CD4-positive, alpha-beta T cell treated with Interleukin-4 for 4 hours (primary cell): ENCODE measurements at regions not wholly inside any gene's neighbourhood (a gene's known extent, or its start where the extent isn't known, plus 50 kb on each side); places are given as distances from the start of the nearest gene placed in this dataset.

ENCODE experiments used
- DNase-seq: peaks from one replicate; pipeline ENCODE4 v3.0.0-alpha.2; 2020

DNA sequence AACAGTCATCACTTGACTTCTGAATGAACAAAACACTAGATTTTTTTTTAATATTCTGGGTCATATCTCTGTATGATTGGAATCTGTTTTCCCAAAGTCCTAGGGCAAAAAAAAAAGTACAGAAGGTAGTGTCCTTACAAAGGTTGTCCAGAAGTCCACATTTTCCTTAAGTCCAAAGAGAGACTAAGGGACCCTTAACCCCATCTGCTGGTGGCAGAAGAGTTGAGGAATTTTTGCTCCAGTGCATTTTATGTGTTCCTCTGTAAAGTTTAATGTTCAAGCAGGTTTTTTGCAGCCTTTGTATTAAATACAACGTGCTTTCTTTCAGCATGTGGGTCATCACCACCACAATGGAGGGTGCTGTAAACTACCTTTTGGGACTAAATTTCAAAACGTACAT lies 215.9 kb downstream of the SP3 start:
- DNase-seq, result no peak

DNA sequence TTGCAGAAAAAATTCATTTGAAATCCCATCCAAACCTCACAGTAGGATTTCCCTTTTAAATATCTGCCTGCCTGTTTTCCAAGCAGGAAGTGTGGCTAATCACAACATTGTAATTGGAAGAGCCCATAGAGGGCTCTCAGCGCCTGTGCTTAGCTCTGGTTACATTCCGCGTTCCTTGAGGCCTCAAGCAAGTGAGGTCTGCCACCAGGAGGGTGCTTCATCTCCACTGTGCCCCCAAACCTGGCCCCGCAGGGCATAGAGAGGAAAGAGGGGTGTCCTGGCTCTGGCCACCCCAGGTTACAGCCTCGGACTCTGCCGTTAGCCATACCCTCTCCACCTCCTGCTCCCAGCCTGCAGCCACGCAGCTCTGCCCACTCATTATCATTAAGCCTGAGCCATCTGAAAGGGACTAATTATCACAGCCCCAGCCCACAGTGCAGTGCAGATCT lies 214.8 kb downstream of the SP3 start:
- no peak for DNase-seq

DNA sequence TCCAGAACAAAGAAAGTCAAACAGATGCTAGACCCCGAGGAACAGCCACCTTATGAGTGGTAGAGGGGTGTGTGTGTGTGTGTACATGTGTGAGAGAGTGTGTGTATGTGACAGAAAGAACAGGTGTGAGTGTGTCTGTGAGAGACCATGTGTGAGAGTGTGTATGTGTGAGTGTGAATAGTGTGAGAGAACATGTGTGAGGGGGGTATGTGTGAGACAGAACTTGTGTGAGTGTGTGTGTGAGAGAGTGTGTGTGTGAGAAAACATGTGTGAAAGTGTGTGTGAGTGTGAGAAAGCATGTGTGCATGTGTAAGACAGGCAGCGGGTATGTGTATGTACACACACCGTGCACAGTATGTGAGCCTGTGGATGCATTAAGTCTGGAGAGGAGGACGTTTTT lies 214.3 kb downstream of the SP3 start:
- DNase-seq, result no peak

DNA sequence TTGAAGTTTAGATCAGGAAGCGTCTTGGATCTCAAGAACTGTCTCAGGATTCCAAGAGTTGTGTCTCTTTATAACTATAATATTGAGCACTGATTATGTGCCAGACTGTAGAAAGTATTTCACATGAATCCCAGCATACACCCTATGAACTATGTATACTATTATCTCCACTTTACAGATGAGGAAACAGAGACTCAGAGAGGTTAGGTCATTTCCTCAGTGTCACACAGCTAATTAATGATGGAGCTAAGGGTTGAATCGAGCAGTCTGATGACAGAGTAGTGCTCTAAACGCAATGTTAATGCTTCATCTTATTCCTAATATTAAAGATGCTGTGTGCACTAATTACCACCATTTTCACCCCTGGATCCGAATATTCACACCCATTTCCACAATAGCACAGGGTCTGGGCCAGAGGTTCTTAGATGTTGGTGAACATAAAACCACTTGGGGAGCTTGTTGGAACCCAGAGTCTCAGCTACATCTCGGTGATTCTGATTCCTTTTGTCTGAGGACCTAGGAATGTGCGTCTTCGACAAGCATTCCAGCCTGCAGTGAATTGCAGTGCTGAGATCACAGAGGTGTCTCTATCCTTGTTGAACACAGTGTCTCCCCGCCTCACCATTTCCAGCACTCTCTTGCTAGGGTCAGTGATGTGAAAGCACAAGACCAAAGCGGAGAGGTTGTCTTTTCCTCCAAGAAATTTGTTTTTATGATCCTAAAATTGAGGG lies 213.8 kb downstream of the SP3 start:
- DNase-seq, result no peak

GRCh38 chr2:173752152-173752551 lies 213.0 kb downstream of the SP3 start:
- DNase-seq, result no peak

GRCh38 chr2:173753441-173753840 lies 211.7 kb downstream of the SP3 start:
- DNase-seq, result no peak

DNA sequence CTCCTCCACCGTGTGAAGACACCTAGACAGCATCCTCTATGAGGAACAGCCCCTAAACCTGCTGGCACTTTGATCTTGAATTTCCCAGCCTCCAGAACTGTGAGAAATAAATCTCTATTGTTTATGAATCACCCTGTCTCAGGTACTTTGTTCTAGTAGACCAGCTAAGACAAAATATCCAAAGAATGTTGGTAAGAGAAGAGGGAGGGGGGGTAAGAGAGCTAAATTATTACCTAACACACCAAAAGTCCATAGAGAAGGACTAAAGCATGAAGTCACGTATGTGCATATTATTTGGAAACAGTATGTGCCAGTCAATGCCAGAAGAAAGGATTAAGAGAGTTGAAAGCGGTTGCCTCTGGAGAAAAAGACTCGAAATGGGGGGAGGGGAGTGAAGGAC lies 211.0 kb downstream of the SP3 start:
- DNase-seq, result no peak

DNA sequence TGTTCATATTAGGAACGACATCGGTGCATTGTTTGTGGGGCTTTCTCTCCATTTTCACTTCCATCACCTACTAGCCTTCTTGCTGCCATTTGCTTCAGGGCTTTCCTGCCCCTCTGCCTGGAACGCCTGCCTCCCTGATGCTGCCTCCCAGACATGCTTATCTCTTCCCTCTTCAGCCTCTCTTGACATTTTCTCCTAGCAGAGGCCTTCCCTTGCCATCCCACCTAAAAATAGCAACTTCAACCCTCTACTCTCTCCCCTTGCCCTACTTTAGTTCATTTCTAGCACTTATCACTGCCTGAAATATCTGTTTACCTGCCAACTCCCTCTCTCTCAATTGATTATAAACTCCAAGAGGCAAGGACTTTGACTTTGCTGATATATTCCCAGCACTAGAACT lies 210.3 kb downstream of the SP3 start:
- DNase-seq, result no peak

- no peak for DNase-seq
Observed at GRCh38 chr2:173755798-173756197, 209.4 kb downstream of the SP3 start.

- DNase-seq, result no peak
Observed at GRCh38 chr2:173759959-173760358, 205.2 kb downstream of the SP3 start.

DNA sequence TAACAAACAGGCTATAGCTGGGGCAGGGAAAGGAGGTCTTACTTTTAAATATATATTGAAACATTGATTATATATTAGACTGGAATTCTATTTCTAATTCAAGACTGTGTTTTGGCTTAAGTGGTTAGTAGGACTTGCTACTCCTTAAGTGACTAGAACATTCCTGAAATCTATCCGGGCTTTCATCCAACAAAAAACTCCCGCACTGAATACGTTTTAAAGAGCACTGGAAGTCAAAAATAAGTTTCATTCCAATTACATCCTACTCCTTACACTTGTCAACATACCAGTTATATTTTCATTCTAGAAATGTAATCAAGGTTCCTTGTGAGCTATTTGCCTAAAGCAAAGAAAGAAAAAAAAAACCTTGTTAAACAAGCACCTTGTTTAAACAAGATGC lies 204.6 kb downstream of the SP3 start:
- DNase-seq, result no peak

- no peak for DNase-seq
Observed at GRCh38 chr2:173761603-173762119, 203.5 kb downstream of the SP3 start.

- no peak for DNase-seq
Observed at GRCh38 chr2:173762221-173762620, 203.0 kb downstream of the SP3 start.

DNA sequence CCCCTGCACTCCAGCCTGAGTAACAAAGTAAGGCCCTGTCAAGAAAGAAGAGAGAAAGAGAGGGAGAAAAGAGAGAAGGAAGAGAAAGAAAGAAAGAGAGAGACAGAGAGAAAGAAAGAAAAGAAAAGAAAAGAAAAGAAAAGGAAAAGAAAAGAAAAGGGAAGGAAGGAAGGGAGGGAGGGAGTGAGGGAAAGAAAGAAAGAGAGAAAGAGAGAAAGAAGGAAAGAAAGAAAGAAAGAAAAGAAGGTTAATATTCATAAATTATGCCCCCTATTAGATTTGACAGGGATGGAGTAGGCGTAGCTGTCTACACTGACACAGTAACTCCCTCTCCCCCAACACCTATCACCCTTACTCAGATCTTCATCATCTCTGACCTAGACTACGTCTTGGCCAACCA lies 202.3 kb downstream of the SP3 start:
- DNase-seq, result no peak

DNA sequence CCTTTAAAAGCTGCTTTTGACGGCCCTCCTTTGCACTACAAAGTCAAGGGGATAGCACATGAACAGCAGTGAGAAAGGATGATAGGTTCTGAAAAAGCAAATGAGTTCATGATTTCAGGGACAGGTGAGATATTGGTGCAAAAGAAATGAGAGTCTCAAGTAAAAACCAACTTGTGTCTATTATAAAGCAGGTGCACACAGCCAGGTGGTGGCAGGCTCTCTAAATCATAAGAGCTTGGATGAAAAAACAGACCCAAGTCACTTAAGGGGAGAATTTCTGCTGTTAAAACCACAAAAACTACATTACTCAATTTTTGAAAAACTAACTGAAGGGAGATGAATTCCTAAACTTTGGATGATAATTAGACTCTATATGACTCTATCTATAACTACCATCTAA lies 201.5 kb downstream of the SP3 start:
- DNase-seq, result no peak

GRCh38 chr2:173764094-173764493 lies 201.1 kb downstream of the SP3 start:
- DNase-seq, result no peak

GRCh38 chr2:173766537-173767289 lies 198.5 kb downstream of the SP3 start:
- DNase-seq, result no peak

- DNase-seq, result no peak
Observed at GRCh38 chr2:173770947-173771678, 194.1 kb downstream of the SP3 start.

DNA sequence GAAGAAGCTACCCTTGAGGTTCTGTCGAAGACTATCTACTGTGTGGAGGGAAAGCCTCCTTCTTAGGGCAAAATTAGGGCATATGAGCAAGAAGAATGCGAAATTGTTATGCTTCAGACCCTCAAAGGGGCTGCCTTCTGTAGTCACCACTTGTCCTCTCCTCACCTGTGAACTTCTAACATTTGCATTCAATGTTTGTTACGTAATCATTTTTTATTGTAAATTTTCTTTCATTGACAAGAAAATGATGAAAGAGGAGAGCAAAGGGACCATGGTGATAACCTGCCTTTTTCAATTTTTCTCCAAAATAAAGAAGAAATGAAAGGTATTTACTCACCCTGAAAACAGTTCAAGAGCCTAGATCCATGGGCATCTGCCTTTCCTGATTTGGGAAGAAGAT lies 193.0 kb downstream of the SP3 start:
- DNase-seq, result no peak

GRCh38 chr2:173773076-173773475 lies 192.1 kb downstream of the SP3 start:
- DNase-seq, result no peak

GRCh38 chr2:173775440-173775839 lies 189.7 kb downstream of the SP3 start:
- no peak for DNase-seq

- no peak for DNase-seq
Observed at GRCh38 chr2:173782681-173783080, 182.5 kb downstream of the SP3 start.

- DNase-seq, result no peak
Observed at GRCh38 chr2:173783382-173783781, 181.8 kb downstream of the SP3 start.

GRCh38 chr2:173785813-173786212 lies 179.4 kb downstream of the SP3 start:
- DNase-seq, result no peak
